ENCODE measurements at regions not wholly inside any gene's neighbourhood (a gene's known extent, or its start where the extent isn't known, plus 50 kb on each side); places are given as distances from the start of the nearest gene placed in this dataset.

- TF ChIP-seq BHLHE40 (IDR thresholded peaks at IDR 0.05; ENCODE audit: borderline replicate concordance) (no peak), FOXM1 (IDR thresholded peaks at IDR 0.05; ENCODE audit: borderline replicate concordance) (no peak), TARDBP (IDR thresholded peaks at IDR 0.05) (no peak)
Measured at GRCh38 chr9:14962193-14962882, 52.1 kb upstream of the FREM1 start.
